Fibroblast of mammary gland (primary cell): ENCODE measurements at regions not wholly inside any gene's neighbourhood (a gene's known extent, or its start where the extent isn't known, plus 50 kb on each side); places are given as distances from the start of the nearest gene placed in this dataset.

Experiments used
- DNase-seq: peaks from one replicate; pipeline ENCODE4 v3.0.0-alpha.2; 2010; ENCODE audit warnings: low read depth
- H3K4me3 ChIP-seq: 2 replicates; pipeline ENCODE4 v1.5.1; 2011; ENCODE audit warnings: low read depth, mild to moderate bottlenecking, low read length, moderate library complexity; ENCODE audit not compliant: control insufficient read depth
- CTCF ChIP-seq: conservative IDR thresholded peaks from 2 replicates; pipeline ENCODE4 v1.5.1; 2011; ENCODE audit warnings: low read depth, low read length, inconsistent platforms; ENCODE audit not compliant: control insufficient read depth, insufficient read depth

- H3K4me3 ChIP-seq: no peak overlapping the region
- DNase-seq: peak; percentile 97
- TF ChIP-seq CTCF: peak; percentile 24
These were observed 86.4 kb downstream of the ADRB2 start for GRCh38 chr5:148912714-148913398.

- H3K4me3 ChIP-seq: no peak overlapping the region
- DNase-seq: no peak
- TF ChIP-seq CTCF: no peak
These were observed 87.1 kb downstream of the ADRB2 start for GRCh38 chr5:148913493-148913892.

GRCh38 chr5:148913985-148914431 is 87.6 kb downstream of the ADRB2 start:
- no peak for TF ChIP-seq CTCF
- peak; percentile 44 for DNase-seq

GRCh38 chr5:148915224-148915817 is 88.9 kb downstream of the ADRB2 start:
- no peak for DNase-seq
- TF ChIP-seq CTCF: no peak

More at GRCh38 chr5:148913985-148914431, 87.6 kb downstream of the ADRB2 start:
- no peak overlapping the region for H3K4me3 ChIP-seq

GRCh38 chr5:148920646-148921288 is 94.4 kb downstream of the ADRB2 start:
- DNase-seq: no peak
- TF ChIP-seq CTCF: no peak
- H3K4me3 ChIP-seq: no peak overlapping the region

More at GRCh38 chr5:148915224-148915817, 88.9 kb downstream of the ADRB2 start:
- H3K4me3 ChIP-seq: no peak overlapping the region

GRCh38 chr5:148921350-148921749 is 94.9 kb downstream of the ADRB2 start:
- no peak for DNase-seq

More at GRCh38 chr5:148921350-148921749, 94.9 kb downstream of the ADRB2 start:
- H3K4me3 ChIP-seq: no peak overlapping the region
- TF ChIP-seq CTCF: no peak
